ENCODE measurements at regions not wholly inside any gene's neighbourhood (a gene's known extent, or its start where the extent isn't known, plus 50 kb on each side); places are given as distances from the start of the nearest gene placed in this dataset.

GRCh38 chr18:76771192-76771799, 51.1 kb upstream of the ZNF236 start:
- intact Hi-C loops (cut with DNase I), result no loop called here
- DNase-seq (ENCODE audit: low spot score) (no peak), ATAC-seq (peak; percentile 66)

- intact Hi-C loops (cut with DNase I), result no loop called here
- no peak for ATAC-seq
- DNase-seq (ENCODE audit: low spot score), result no peak
These were observed 54.4 kb upstream of the ZNF236 start for GRCh38 chr18:76767954-76768353.

GRCh38 chr18:76766429-76766828, 55.9 kb upstream of the ZNF236 start:
- ATAC-seq (peak; percentile 10), DNase-seq (ENCODE audit: low spot score) (no peak)
- intact Hi-C loops (cut with DNase I), result no loop called here

- no peak for ATAC-seq
- intact Hi-C loops (cut with DNase I), result no loop called here
- no peak for DNase-seq (ENCODE audit: low spot score)
These were observed 56.7 kb upstream of the ZNF236 start for GRCh38 chr18:76765649-76766048.

- no peak for DNase-seq (ENCODE audit: low spot score)
- ATAC-seq, result no peak
- intact Hi-C loops (cut with DNase I), result no loop called here
These were observed 58.0 kb upstream of the ZNF236 start for GRCh38 chr18:76764291-76764901.

- intact Hi-C loops (cut with DNase I), result no loop called here
- ATAC-seq (no peak), DNase-seq (ENCODE audit: low spot score) (no peak)
These were observed 63.3 kb upstream of the ZNF236 start for GRCh38 chr18:76759056-76759455.

- ATAC-seq, result peak; percentile 21
- intact Hi-C loops (cut with DNase I), result no loop called here
- no peak for DNase-seq (ENCODE audit: low spot score)
These were observed 64.4 kb upstream of the ZNF236 start for GRCh38 chr18:76757925-76758324.

- ATAC-seq, result peak; percentile 32
- no peak for DNase-seq (ENCODE audit: low spot score)
- intact Hi-C loops (cut with DNase I), result no loop called here
These were observed 65.0 kb upstream of the ZNF236 start for GRCh38 chr18:76757335-76757734.

GRCh38 chr18:76756531-76757253, 65.7 kb upstream of the ZNF236 start:
- DNase-seq (ENCODE audit: low spot score) (no peak), ATAC-seq (peak; percentile 75)

GRCh38 chr18:76754351-76754750, 68.0 kb upstream of the ZNF236 start:
- ATAC-seq, result no peak
- intact Hi-C loops (cut with DNase I), result no loop called here
- no peak for DNase-seq (ENCODE audit: low spot score)

More at GRCh38 chr18:76756531-76757253, 65.7 kb upstream of the ZNF236 start:
- intact Hi-C loops (cut with DNase I), result no loop called here

GRCh38 chr18:76752400-76752799, 70.0 kb upstream of the ZNF236 start:
- ATAC-seq, result no peak
- no peak for DNase-seq (ENCODE audit: low spot score)
- intact Hi-C loops (cut with DNase I), result no loop called here

- DNase-seq (ENCODE audit: low spot score) (no peak), ATAC-seq (no peak)
- intact Hi-C loops (cut with DNase I), result no loop called here
These were observed 71.2 kb upstream of the ZNF236 start for GRCh38 chr18:76750917-76751890.

- intact Hi-C loops (cut with DNase I), result no loop called here
- DNase-seq (ENCODE audit: low spot score), result no peak
- ATAC-seq, result no peak
These were observed 72.1 kb upstream of the ZNF236 start for GRCh38 chr18:76750269-76750668.

GRCh38 chr18:76747676-76748075, 74.7 kb upstream of the ZNF236 start:
- DNase-seq (ENCODE audit: low spot score) (no peak), ATAC-seq (no peak)
- intact Hi-C loops (cut with DNase I), result no loop called here

GRCh38 chr18:76741346-76741745, 81.0 kb upstream of the ZNF236 start:
- DNase-seq (ENCODE audit: low spot score) (no peak), ATAC-seq (no peak)
- intact Hi-C loops (cut with DNase I), result no loop called here

- DNase-seq (ENCODE audit: low spot score) (no peak), ATAC-seq (no peak)
- intact Hi-C loops (cut with DNase I), result no loop called here
These were observed 86.0 kb upstream of the ZNF236 start for GRCh38 chr18:76736309-76736708.

- no peak for ATAC-seq
- intact Hi-C loops (cut with DNase I), result no loop called here
- DNase-seq (ENCODE audit: low spot score), result no peak
These were observed 91.5 kb upstream of the ZNF236 start for GRCh38 chr18:76730901-76731300.

GRCh38 chr18:76727589-76727988, 94.8 kb upstream of the ZNF236 start:
- intact Hi-C loops (cut with DNase I), result no loop called here
- no peak for DNase-seq (ENCODE audit: low spot score)
- ATAC-seq, result no peak

- ATAC-seq (no peak), DNase-seq (ENCODE audit: low spot score) (no peak)
- intact Hi-C loops (cut with DNase I), result no loop called here
These were observed 96.9 kb upstream of the ZNF236 start for GRCh38 chr18:76725445-76725844.
